K562 (cell line): ENCODE measurements at regions not wholly inside any gene's neighbourhood (a gene's known extent, or its start where the extent isn't known, plus 50 kb on each side); places are given as distances from the start of the nearest gene placed in this dataset.
"Not testable (repeated sequence)": the region's sequence is repeated elsewhere in the genome, so short reads cannot be mapped to it uniquely, and the experiment has no call there.

Experiments
- ATAC-seq: fragments of 200-7000 bp; cut with Tn5 transposase; 3 replicates; pipeline ENCODE4 v1.9.1; 2020; ENCODE audit warnings: moderate library complexity
- BruUV-seq: library from RNA; stranded (reverse); fragments of 400-500 nt; replicated peaks from 2 replicates; lab custom pipeline; 2021; lab: Mats Ljungman, UMichigan
- CTCF ChIA-PET: fragments of 300-600 bp; formaldehyde crosslinking; extraction: SDS; loops from one replicate; lab custom pipeline; 2021; ENCODE audit warnings: low intra/inter-chr PET ratio; lab: Yijun Ruan, JAX
- POLR2A ChIA-PET: fragments of 300-600, 350-650 bp; sonication (Branson Sonifier 250); formaldehyde crosslinking; extraction: SDS; loops from one replicate; lab custom pipeline; 2021; ENCODE audit warnings: antibody characterized with exemption, inconsistent platforms; lab: Yijun Ruan, JAX
- DNase-seq, 4 experiments: peaks; one replicate each; pipeline versions ENCODE4 v3.0.0 to v3.0.0-alpha.2; 2011 to 2018; ENCODE audit warnings: low spot score in 3 of 4, mixed read lengths in 3 of 4; ENCODE audit errors: extremely low read depth in 1 of 4
- FAIRE-seq: peaks from 2 replicates; lab custom pipeline; 2011; peaks lifted over from hg19 to GRCh38; lab: Jason Lieb, UNC
- H2AFZ ChIP-seq: 2 replicates; pipeline ENCODE4 v1.6.0; 2011; ENCODE audit warnings: low read depth, low read length, control low read depth, inconsistent platforms
- H3K27ac ChIP-seq: fragments of 200-600 bp; 3 replicates; pipeline ENCODE4 v1.8.0; 2011; ENCODE audit warnings: low read depth, mild to moderate bottlenecking, control low read depth, inconsistent platforms, low read length, moderate library complexity, mixed read lengths; ENCODE audit errors: extremely low read depth
- H3K27me3 ChIP-seq, 2 experiments: fragments of 300-600 bp in 1 of 2; 2 replicates in 1 of 2; 3 replicates in 1 of 2; pipeline versions ENCODE4 v1.6.0 to v1.8.0; 2011; ENCODE audit warnings: inconsistent platforms in 2 of 2, low read length in 2 of 2, mild to moderate bottlenecking in 1 of 2, mixed read lengths in 1 of 2, moderate library complexity in 1 of 2; ENCODE audit not compliant: control insufficient read depth in 2 of 2, insufficient read depth in 2 of 2
- H3K36me3 ChIP-seq: fragments of 300-600 bp; 3 replicates; pipeline ENCODE4 v1.8.0; 2011; ENCODE audit warnings: mild to moderate bottlenecking, low read length, inconsistent platforms; ENCODE audit not compliant: control insufficient read depth, insufficient read depth
- H3K4me1 ChIP-seq, 2 experiments: fragments of 200-600 bp in 1 of 2; replicated peaks in 1 of 2; 2 replicates in 1 of 2; 3 replicates in 1 of 2; pipeline versions ENCODE4 v1.5.1 to v1.8.0; 2011; ENCODE audit warnings: inconsistent platforms in 2 of 2, low read length in 2 of 2, mild to moderate bottlenecking in 1 of 2, mixed read lengths in 1 of 2, moderate library complexity in 1 of 2; ENCODE audit not compliant: control insufficient read depth in 2 of 2, insufficient read depth in 2 of 2
- H3K4me2 ChIP-seq: 2 replicates; pipeline ENCODE4 v1.6.1; 2011; ENCODE audit warnings: low read length, control low read depth, inconsistent platforms, mixed read lengths; ENCODE audit not compliant: insufficient read depth
- H3K4me3 ChIP-seq: fragments of 200-600 bp; sonication (generic), shearing (Covaris generic); 2 replicates; pipeline ENCODE4 v1.5.1; 2016; ENCODE audit warnings: control low read depth, inconsistent platforms
- H3K79me2 ChIP-seq: fragments of 200-600 bp; 3 replicates; pipeline ENCODE4 v1.8.0; 2011; ENCODE audit warnings: low read length, inconsistent platforms; ENCODE audit not compliant: control insufficient read depth, insufficient read depth
- H3K9ac ChIP-seq, 2 experiments: 2 replicates each; pipeline versions ENCODE4 v1.6.0 to v1.6.1; 2011; ENCODE audit warnings: low read depth in 2 of 2, low read length in 2 of 2, control low read depth in 1 of 2, inconsistent platforms in 1 of 2, mild to moderate bottlenecking in 1 of 2, mixed read lengths in 1 of 2; ENCODE audit not compliant: insufficient read depth in 1 of 2
- H3K9me1 ChIP-seq: one replicate; pipeline ENCODE4 v1.6.0; 2011; ENCODE audit warnings: inconsistent platforms, mild to moderate bottlenecking, low read length, moderate library complexity; ENCODE audit not compliant: control insufficient read depth, insufficient read depth
- H3K9me3 ChIP-seq: replicated peaks from 2 replicates; pipeline ENCODE4 v1.5.1; 2011; ENCODE audit warnings: low read depth, low read length, inconsistent platforms; ENCODE audit not compliant: control insufficient read depth, insufficient read depth
- H4K20me1 ChIP-seq: replicated peaks from 2 replicates; pipeline ENCODE4 v1.6.1; 2011; ENCODE audit warnings: low read length, inconsistent platforms, mixed read lengths; ENCODE audit not compliant: control insufficient read depth, insufficient read depth
- CTCF ChIP-seq, 3 experiments: IDR thresholded peaks in 2 of 3; conservative IDR thresholded peaks in 1 of 3; 2 replicates each; pipeline ENCODE4 v1.5.1; 2011 to 2012; ENCODE audit warnings: low read length in 3 of 3, mild to moderate bottlenecking in 3 of 3, control low read depth in 2 of 3, improper control_type of control experiment in 1 of 3, inconsistent platforms in 1 of 3, low read depth in 1 of 3, mixed read lengths in 1 of 3, moderate library complexity in 1 of 3; ENCODE audit not compliant: insufficient read depth in 2 of 3
- CTCFL ChIP-seq: IDR thresholded peaks from 2 replicates; pipeline ENCODE4 v1.6.1; 2011; ENCODE audit warnings: borderline replicate concordance, low read depth, mild to moderate bottlenecking, moderate library complexity, low read length; ENCODE audit not compliant: insufficient read depth, poor library complexity, severe bottlenecking
- RAD21 ChIP-seq, 2 experiments: fragments of 250-450 bp in 1 of 2; fragments of 450-650 bp in 1 of 2; sonication (Bioruptor Pico) in 1 of 2; formaldehyde crosslinking in 1 of 2; IDR thresholded peaks in 1 of 2; conservative IDR thresholded peaks in 1 of 2; 2 replicates each; pipeline versions ENCODE4 v1.4.0 to v1.8.0; 2020 to 2022; ENCODE audit warnings: mild to moderate bottlenecking in 2 of 2, moderate library complexity in 1 of 2
- ZNF766 ChIP-seq: fragments of 200-800 bp; sonication (Bioruptor generic); conservative IDR thresholded peaks from 2 replicates; pipeline ENCODE4 v1.6.1; 2016; ENCODE audit warnings: missing genetic modification characterization, missing compliant biosample characterization
- WGBS: fragments of 100-300 bp; shearing (Covaris generic); methylation state at CpG from one replicate; pipeline ENCODE4 v1.1.6; 2016; ENCODE audit warnings: low coverage, mixed read lengths; ENCODE audit not compliant: insufficient coverage; ENCODE audit errors: missing lambda C conversion rate; 5-methylcytosine and 5-hydroxymethylcytosine counted together
- in situ Hi-C: fragments of 300-500 bp; cut with MboI; formaldehyde crosslinking; loops from 4 replicates; pipeline ENCODE4 v1.15.0; 2018; ENCODE audit warnings: inconsistent platforms, mixed read lengths
- intact Hi-C: fragments of 100-400 bp; cut with micrococcal nuclease; formaldehyde crosslinking; loops from 2 replicates; pipeline ENCODE4 v1.14.2; 2022

GRCh38 chr14:106153362-106153955, 627.1 kb downstream of the TMEM121 start:
- intact Hi-C loops = not testable (repeated sequence)

More at GRCh38 chr14:106153362-106153955, 627.1 kb downstream of the TMEM121 start:
- H3K9me3 ChIP-seq, ATAC-seq, H3K9me1 ChIP-seq, in situ Hi-C loops, POLR2A ChIA-PET, H4K20me1 ChIP-seq, H3K27ac ChIP-seq, FAIRE-seq, H3K27me3 ChIP-seq, H3K4me3 ChIP-seq, H3K79me2 ChIP-seq, H3K36me3 ChIP-seq, H3K9ac ChIP-seq, H2AFZ ChIP-seq, BruUV-seq, H3K4me2 ChIP-seq, H3K4me1 ChIP-seq: not testable (repeated sequence)
- TF ChIP-seq CTCF (IDR thresholded peaks at IDR 0.05 in 2 of 3, conservative IDR thresholded peaks at IDR 0.05 in 1 of 3; ENCODE audit: insufficient read depth in 2 of 3, low read depth in 1 of 3, low read length in 3 of 3) (peak; percentile 52 to 62 (median 60)), CTCFL (peak; percentile 4), ZNF766 (CRISPR knock-in tag) (peak; percentile 65), RAD21 (CRISPR knock-in tag; conservative IDR thresholded peaks at IDR 0.05 in 1 of 2, IDR thresholded peaks at IDR 0.05 in 1 of 2) (peak in 1 of 2 experiments; percentile 51; a peak in 3 of 4 replicates)
- CTCF ChIA-PET = interaction anchor here (0.7 kb wide), 1 partner anchor 121 kb away, joined by 3 read pairs; no protein-coding TSS in a partner anchor
- DNase-seq = peak in 1 of 4 experiments; percentile 63
- WGBS = 3% methylated on average over 15 of the region's 17 CpGs
